Endothelial cell of umbilical vein (primary cell): ENCODE measurements at regions not wholly inside any gene's neighbourhood (a gene's known extent, or its start where the extent isn't known, plus 50 kb on each side); places are given as distances from the start of the nearest gene placed in this dataset. TPM values are rescaled to one million over a fixed set of nuclear protein-coding genes. Genes with fewer than 3 reads are reported as not detected.

Source experiments
- BruUV-seq: library from RNA; stranded (reverse); fragments of 400-500 nt; replicated peaks from 2 replicates; lab custom pipeline; 2021; lab: Mats Ljungman, UMichigan
- CTCF ChIA-PET: fragments of 300-600, 350-600 bp; sonication (Branson Sonifier 250); formaldehyde crosslinking; loops from one replicate; lab custom pipeline; 2021; ENCODE audit warnings: antibody characterized with exemption, inconsistent platforms; lab: Charles Lee
- POLR2A ChIA-PET: fragments of 300-600, 350-600 bp; sonication (Branson Sonifier 250); formaldehyde crosslinking; loops from one replicate; lab custom pipeline; 2021; ENCODE audit warnings: antibody characterized with exemption, inconsistent platforms; lab: Charles Lee
- DNase-seq: peaks from one replicate; pipeline ENCODE4 v3.0.0-alpha.2; 2011; ENCODE audit warnings: low read depth, low spot score
- FAIRE-seq: peaks from 2 replicates; lab custom pipeline; 2011; peaks lifted over from hg19 to GRCh38; lab: Jason Lieb, UNC
- H2AFZ ChIP-seq: 2 replicates; pipeline ENCODE4 v1.6.0; 2012; ENCODE audit warnings: low read depth, low read length, control low read depth, inconsistent platforms
- H3K27ac ChIP-seq: 2 replicates; pipeline ENCODE4 v1.5.1; 2011; ENCODE audit warnings: low read depth, mild to moderate bottlenecking, control low read depth, low read length, moderate library complexity; ENCODE audit not compliant: insufficient read depth
- H3K27me3 ChIP-seq, 2 experiments: 2 replicates each; pipeline versions ENCODE4 v1.6.0 to v1.6.1; 2011; ENCODE audit warnings: low read length in 2 of 2, mixed read lengths in 1 of 2; ENCODE audit not compliant: control insufficient read depth in 2 of 2, insufficient read depth in 2 of 2
- H3K36me3 ChIP-seq, 2 experiments: 2 replicates in 1 of 2; 3 replicates in 1 of 2; pipeline ENCODE4 v1.5.1; 2011; ENCODE audit warnings: low read length in 2 of 2, mild to moderate bottlenecking in 1 of 2, moderate library complexity in 1 of 2; ENCODE audit not compliant: control insufficient read depth in 2 of 2, insufficient read depth in 2 of 2; ENCODE audit errors: extremely low read depth in 1 of 2
- H3K4me1 ChIP-seq: 3 replicates; pipeline ENCODE4 v1.5.1; 2011; ENCODE audit warnings: mild to moderate bottlenecking, low read length; ENCODE audit not compliant: control insufficient read depth, insufficient read depth; ENCODE audit errors: extremely low read depth
- H3K4me2 ChIP-seq: 2 replicates; pipeline ENCODE4 v1.6.1; 2011; ENCODE audit warnings: low read length, control low read depth, mixed read lengths; ENCODE audit not compliant: insufficient read depth
- H3K4me3 ChIP-seq, 3 experiments: fragments of 200-600 bp in 1 of 3; sonication (generic), shearing (Covaris generic) in 1 of 3; replicated peaks in 1 of 3; 2 replicates each; pipeline ENCODE4 v1.5.1; 2011 to 2016; ENCODE audit warnings: control low read depth in 3 of 3, low read length in 3 of 3, mild to moderate bottlenecking in 2 of 3, inconsistent platforms in 1 of 3, low read depth in 1 of 3, moderate library complexity in 1 of 3; ENCODE audit not compliant: insufficient read depth in 1 of 3
- H3K79me2 ChIP-seq: 2 replicates; pipeline ENCODE4 v1.6.0; 2012; ENCODE audit warnings: low read length, inconsistent platforms; ENCODE audit not compliant: control insufficient read depth, insufficient read depth
- H3K9ac ChIP-seq: replicated peaks from 2 replicates; pipeline ENCODE3; 2011; ENCODE audit warnings: low read length, control low read depth; ENCODE audit not compliant: insufficient read depth; ENCODE audit errors: extremely low read depth
- H3K9me1 ChIP-seq: replicated peaks from 3 replicates; pipeline ENCODE4 v1.6.0; 2011; ENCODE audit warnings: mild to moderate bottlenecking, low read length; ENCODE audit not compliant: control insufficient read depth, insufficient read depth; ENCODE audit errors: extremely low read depth
- H3K9me3 ChIP-seq: replicated peaks from 2 replicates; pipeline ENCODE4 v1.5.1; 2012; ENCODE audit warnings: low read length, inconsistent platforms; ENCODE audit not compliant: control insufficient read depth, insufficient read depth
- H4K20me1 ChIP-seq: replicated peaks from 2 replicates; pipeline ENCODE3; 2011; ENCODE audit warnings: mild to moderate bottlenecking, low read length; ENCODE audit not compliant: control insufficient read depth, insufficient read depth; ENCODE audit errors: extremely low read depth
- EZH2 ChIP-seq: IDR thresholded peaks from 2 replicates; pipeline ENCODE4 v1.6.1; 2012; ENCODE audit warnings: borderline replicate concordance, low read depth, mild to moderate bottlenecking, moderate library complexity, low read length, inconsistent platforms; ENCODE audit not compliant: severe bottlenecking
- FOS ChIP-seq: IDR thresholded peaks from 2 replicates; pipeline ENCODE4 v1.6.1; 2011; ENCODE audit warnings: mild to moderate bottlenecking, low read length, moderate library complexity, borderline replicate concordance; ENCODE audit not compliant: insufficient read depth
- GATA2 ChIP-seq: IDR thresholded peaks from 2 replicates; pipeline ENCODE4 v1.7.0; 2011; ENCODE audit warnings: low read depth, mild to moderate bottlenecking, moderate library complexity, mixed read lengths, low read length; ENCODE audit not compliant: insufficient read length, insufficient read depth
- JUN ChIP-seq: IDR thresholded peaks from 2 replicates; pipeline ENCODE4 v1.6.1; 2011; ENCODE audit warnings: borderline replicate concordance, low read depth; ENCODE audit not compliant: insufficient read length, insufficient read depth
- MYC ChIP-seq: IDR thresholded peaks from one replicate; pipeline ENCODE4 v1.6.1; 2011; ENCODE audit warnings: mild to moderate bottlenecking, low read depth, low read length
- POLR2A ChIP-seq: IDR thresholded peaks from 2 replicates; pipeline ENCODE4 v1.6.1; 2012; ENCODE audit warnings: low read depth, mild to moderate bottlenecking, control low read depth, low read length
- POLR2AphosphoS5 ChIP-seq: IDR thresholded peaks from 2 replicates; pipeline ENCODE4 v1.6.1; 2012; ENCODE audit warnings: low read depth, mild to moderate bottlenecking, control low read depth, low read length, moderate library complexity; ENCODE audit not compliant: insufficient read depth
- dilution Hi-C: fragments of 300-500 bp; cut with MboI; formaldehyde crosslinking; loops from one replicate; pipeline ENCODE4 v1.15.0; 2019; ENCODE audit warnings: low sequenced_read_pairs; ENCODE audit not compliant: extremely low pct_ligation_motif_present
- intact Hi-C: fragments of 100-400 bp; cut with micrococcal nuclease; formaldehyde crosslinking; loops from one replicate; pipeline ENCODE4 v1.10.0; 2022
- small RNA-seq: library from RNA; depleted of rRNA; stranded (forward); fragments of <200 nt; gene quantifications from one replicate; pipeline ENCODE3, GENCODE V24; 2012; ENCODE audit warnings: low replicate concordance, low read depth; ENCODE audit not compliant: insufficient read depth, insufficient read length
- TF ChIP-seq, protein P1 (sequence below), 2 donors: IDR thresholded peaks; 1 replicate in 1 of 2; 2 replicates in 1 of 2; pipeline ENCODE4 v1.5.1; 2011; ENCODE audit warnings: low read length in 2 of 2, mild to moderate bottlenecking in 2 of 2, moderate library complexity in 2 of 2, control low read depth in 1 of 2, inconsistent platforms in 1 of 2, low read depth in 1 of 2; ENCODE audit not compliant: insufficient read depth in 1 of 2; ENCODE audit errors: extremely low read depth in 1 of 2
- TF ChIP-seq, protein P2 (sequence below): IDR thresholded peaks from 2 replicates; pipeline ENCODE4 v1.6.1; 2011; ENCODE audit not compliant: insufficient read depth, insufficient read length

DNA sequence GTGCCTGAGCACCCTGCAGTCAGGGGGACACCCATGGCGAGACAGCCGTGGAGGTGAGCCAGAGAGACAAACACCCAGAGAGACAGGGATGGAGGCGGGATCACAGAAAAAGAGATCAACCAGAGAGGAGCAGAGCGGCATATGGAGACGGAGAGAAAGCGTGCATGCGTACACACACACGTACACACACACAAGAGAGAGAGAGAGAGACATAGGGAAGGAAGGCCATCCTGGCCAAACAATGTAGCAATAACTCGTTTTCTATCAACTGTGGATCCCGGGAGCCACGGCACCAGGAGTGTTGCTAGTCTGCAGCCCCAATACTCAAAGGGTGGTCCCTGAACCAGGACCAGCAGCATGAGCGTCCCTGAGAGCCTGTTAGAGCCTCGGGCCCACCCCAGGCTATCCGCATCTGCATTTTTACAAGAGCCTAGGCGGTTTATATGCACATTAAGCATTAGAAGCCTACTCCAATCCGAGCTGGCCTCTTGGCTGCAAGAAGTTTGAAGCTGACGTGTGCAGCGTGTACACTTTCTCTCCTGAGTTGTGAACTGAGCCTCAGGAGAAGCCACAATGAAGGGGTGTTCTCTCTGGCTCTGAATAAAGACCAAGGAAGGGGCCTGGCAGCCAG lies 50.1 kb upstream of the MYCN start:
- no peaks in the 10 kb centered on the region for H3K36me3 ChIP-seq
- no peaks in the 10 kb centered on the region for H3K79me2 ChIP-seq
- no peak overlapping the region for H3K4me3 ChIP-seq
- ChIA-PET POLR2A (no interaction called here), CTCF (no interaction called here)
- H3K9me1 ChIP-seq: no peaks in the 10 kb centered on the region
- no peak overlapping the region for H3K27ac ChIP-seq
- TF ChIP-seq MYC (no peak), JUN (no peak), GATA2 (no peak), FOS (no peak), EZH2 (no peak), POLR2A (no peak), POLR2AphosphoS5 (no peak)
- TF ChIP-seq, protein P1, sequence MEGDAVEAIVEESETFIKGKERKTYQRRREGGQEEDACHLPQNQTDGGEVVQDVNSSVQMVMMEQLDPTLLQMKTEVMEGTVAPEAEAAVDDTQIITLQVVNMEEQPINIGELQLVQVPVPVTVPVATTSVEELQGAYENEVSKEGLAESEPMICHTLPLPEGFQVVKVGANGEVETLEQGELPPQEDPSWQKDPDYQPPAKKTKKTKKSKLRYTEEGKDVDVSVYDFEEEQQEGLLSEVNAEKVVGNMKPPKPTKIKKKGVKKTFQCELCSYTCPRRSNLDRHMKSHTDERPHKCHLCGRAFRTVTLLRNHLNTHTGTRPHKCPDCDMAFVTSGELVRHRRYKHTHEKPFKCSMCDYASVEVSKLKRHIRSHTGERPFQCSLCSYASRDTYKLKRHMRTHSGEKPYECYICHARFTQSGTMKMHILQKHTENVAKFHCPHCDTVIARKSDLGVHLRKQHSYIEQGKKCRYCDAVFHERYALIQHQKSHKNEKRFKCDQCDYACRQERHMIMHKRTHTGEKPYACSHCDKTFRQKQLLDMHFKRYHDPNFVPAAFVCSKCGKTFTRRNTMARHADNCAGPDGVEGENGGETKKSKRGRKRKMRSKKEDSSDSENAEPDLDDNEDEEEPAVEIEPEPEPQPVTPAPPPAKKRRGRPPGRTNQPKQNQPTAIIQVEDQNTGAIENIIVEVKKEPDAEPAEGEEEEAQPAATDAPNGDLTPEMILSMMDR (IDR thresholded peaks at IDR 0.05; ENCODE audit: extremely low read depth in 1 of 2, insufficient read depth in 1 of 2, low read depth in 1 of 2, low read length in 2 of 2): no peak
- TF ChIP-seq, protein P2, sequence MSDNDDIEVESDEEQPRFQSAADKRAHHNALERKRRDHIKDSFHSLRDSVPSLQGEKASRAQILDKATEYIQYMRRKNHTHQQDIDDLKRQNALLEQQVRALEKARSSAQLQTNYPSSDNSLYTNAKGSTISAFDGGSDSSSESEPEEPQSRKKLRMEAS: no peak
- H2AFZ ChIP-seq: no peak overlapping the region
- H4K20me1 ChIP-seq: no peaks in the 10 kb centered on the region
- H3K4me1 ChIP-seq: no peaks in the 10 kb centered on the region
- intact Hi-C loops (no loop called here), dilution Hi-C loops (no loop called here)
- BruUV-seq: no TSS peak
- no peaks in the 10 kb centered on the region for H3K9me3 ChIP-seq
- FAIRE-seq: no peak
- H3K4me2 ChIP-seq: no peak overlapping the region
- no peak overlapping the region for H3K9ac ChIP-seq
- DNase-seq: no peak
- H3K27me3 ChIP-seq: no peaks in the 10 kb centered on the region

Small RNA genes in the stretch of these regions (small RNA-seq; reads per million reads assigned to genes)
- gene RNU5E-7P: not detected
